Mammary epithelial cell (primary cell): ENCODE measurements at regions not wholly inside any gene's neighbourhood (a gene's known extent, or its start where the extent isn't known, plus 50 kb on each side); places are given as distances from the start of the nearest gene placed in this dataset.

ENCODE experiments used
- EZH2 ChIP-seq: IDR thresholded peaks from 2 replicates; pipeline ENCODE4 v1.6.1; 2012; ENCODE audit warnings: low read length, inconsistent platforms, borderline replicate concordance
- TF ChIP-seq, protein P1 (sequence below), 2 donors: IDR thresholded peaks in 1 of 2; conservative IDR thresholded peaks in 1 of 2; 2 replicates each; pipeline ENCODE4 v1.5.1; 2011 to 2012; ENCODE audit warnings: inconsistent platforms in 2 of 2, low read length in 2 of 2, mild to moderate bottlenecking in 2 of 2, control low read depth in 1 of 2, low read depth in 1 of 2; ENCODE audit not compliant: insufficient read depth in 1 of 2; ENCODE audit errors: extremely low read depth in 1 of 2

DNA sequence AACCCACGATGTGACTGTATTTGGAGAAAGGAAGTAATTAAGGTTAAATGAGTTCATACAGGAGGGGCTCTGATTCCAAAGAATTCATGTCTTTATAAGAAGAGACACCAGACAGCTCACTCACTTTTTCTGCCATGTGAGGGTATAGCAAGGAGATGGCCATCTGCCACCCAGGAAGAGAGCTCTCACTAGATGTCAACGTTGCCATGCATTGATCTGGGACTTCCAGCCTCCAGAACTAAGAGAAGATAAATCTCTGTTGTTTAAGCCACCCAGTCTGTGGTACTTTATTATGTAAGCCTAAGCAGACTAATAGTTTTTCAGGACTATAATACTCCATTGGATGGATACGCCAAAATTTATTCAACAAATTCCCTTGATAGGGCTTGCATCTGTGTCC lies 89.8 kb upstream of the RAD23B start:
- TF ChIP-seq, protein P1, sequence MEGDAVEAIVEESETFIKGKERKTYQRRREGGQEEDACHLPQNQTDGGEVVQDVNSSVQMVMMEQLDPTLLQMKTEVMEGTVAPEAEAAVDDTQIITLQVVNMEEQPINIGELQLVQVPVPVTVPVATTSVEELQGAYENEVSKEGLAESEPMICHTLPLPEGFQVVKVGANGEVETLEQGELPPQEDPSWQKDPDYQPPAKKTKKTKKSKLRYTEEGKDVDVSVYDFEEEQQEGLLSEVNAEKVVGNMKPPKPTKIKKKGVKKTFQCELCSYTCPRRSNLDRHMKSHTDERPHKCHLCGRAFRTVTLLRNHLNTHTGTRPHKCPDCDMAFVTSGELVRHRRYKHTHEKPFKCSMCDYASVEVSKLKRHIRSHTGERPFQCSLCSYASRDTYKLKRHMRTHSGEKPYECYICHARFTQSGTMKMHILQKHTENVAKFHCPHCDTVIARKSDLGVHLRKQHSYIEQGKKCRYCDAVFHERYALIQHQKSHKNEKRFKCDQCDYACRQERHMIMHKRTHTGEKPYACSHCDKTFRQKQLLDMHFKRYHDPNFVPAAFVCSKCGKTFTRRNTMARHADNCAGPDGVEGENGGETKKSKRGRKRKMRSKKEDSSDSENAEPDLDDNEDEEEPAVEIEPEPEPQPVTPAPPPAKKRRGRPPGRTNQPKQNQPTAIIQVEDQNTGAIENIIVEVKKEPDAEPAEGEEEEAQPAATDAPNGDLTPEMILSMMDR (conservative IDR thresholded peaks at IDR 0.05 in 1 of 2, IDR thresholded peaks at IDR 0.05 in 1 of 2; ENCODE audit: extremely low read depth in 1 of 2, insufficient read depth in 1 of 2, low read depth in 1 of 2, low read length in 2 of 2): no peak
- no peak for TF ChIP-seq EZH2
